IPS-NIHi11 (cell line): ENCODE measurements at regions not wholly inside any gene's neighbourhood (a gene's known extent, or its start where the extent isn't known, plus 50 kb on each side); places are given as distances from the start of the nearest gene placed in this dataset.
"Not testable (repeated sequence)": the region's sequence is repeated elsewhere in the genome, so short reads cannot be mapped to it uniquely, and the experiment has no call there.

Experiments
- DNase-seq: peaks from one replicate; pipeline ENCODE4 v3.0.0; 2012; ENCODE audit warnings: mixed read lengths, low spot score

- DNase-seq, result no peak
Measured at GRCh38 chr5:145104106-145104505, 731.0 kb downstream of the PRELID2 start.

- peak; percentile 33 for DNase-seq
Measured at GRCh38 chr5:145101246-145101645, 733.9 kb downstream of the PRELID2 start.

- no peak for DNase-seq
Measured at GRCh38 chr5:145090115-145090514, 745.0 kb downstream of the PRELID2 start.

GRCh38 chr5:145084834-145085233 lies 750.3 kb downstream of the PRELID2 start:
- no peak for DNase-seq

GRCh38 chr5:145077028-145077427 lies 758.1 kb downstream of the PRELID2 start:
- DNase-seq, result no peak

- DNase-seq, result no peak
Measured at GRCh38 chr5:145076040-145076439, 759.1 kb downstream of the PRELID2 start.

GRCh38 chr5:145072889-145073288 lies 762.3 kb downstream of the PRELID2 start:
- DNase-seq, result no peak

GRCh38 chr5:145068721-145069120 lies 766.4 kb downstream of the PRELID2 start:
- DNase-seq, result no peak

GRCh38 chr5:145062280-145063062 lies 772.7 kb downstream of the PRELID2 start:
- no peak for DNase-seq

GRCh38 chr5:145056800-145057199 lies 778.3 kb downstream of the PRELID2 start:
- no peak for DNase-seq

GRCh38 chr5:145050181-145050580 lies 785.0 kb downstream of the PRELID2 start:
- no peak for DNase-seq

- DNase-seq, result no peak
Measured at GRCh38 chr5:145044970-145045369, 790.2 kb downstream of the PRELID2 start.

- no peak for DNase-seq
Measured at GRCh38 chr5:145028626-145029025, 806.5 kb downstream of the PRELID2 start.

GRCh38 chr5:145027286-145027685 lies 807.9 kb downstream of the PRELID2 start:
- no peak for DNase-seq

GRCh38 chr5:145025775-145026174 lies 809.4 kb downstream of the PRELID2 start:
- DNase-seq, result no peak

GRCh38 chr5:145015146-145015545 lies 820.0 kb downstream of the PRELID2 start:
- no peak for DNase-seq

GRCh38 chr5:145014109-145014508 lies 821.0 kb downstream of the PRELID2 start:
- no peak for DNase-seq

GRCh38 chr5:145010834-145011233 lies 824.3 kb downstream of the PRELID2 start:
- DNase-seq, result no peak

- DNase-seq, result no peak
Measured at GRCh38 chr5:145008876-145009530, 826.1 kb downstream of the PRELID2 start.

GRCh38 chr5:144994356-144994755 lies 823.7 kb downstream of the KCTD16 start:
- not testable (repeated sequence) for DNase-seq

- no peak for DNase-seq
Measured at GRCh38 chr5:144983101-144983500, 812.4 kb downstream of the KCTD16 start.

- no peak for DNase-seq
Measured at GRCh38 chr5:144979516-144980264, 809.0 kb downstream of the KCTD16 start.

GRCh38 chr5:144972317-144972716 lies 801.6 kb downstream of the KCTD16 start:
- DNase-seq, result no peak
